Left lung (tissue), 4 donors: ENCODE measurements at regions not wholly inside any gene's neighbourhood (a gene's known extent, or its start where the extent isn't known, plus 50 kb on each side); places are given as distances from the start of the nearest gene placed in this dataset.

Source experiments
- ATAC-seq: fragments of 200-7000 bp; cut with Tn5 transposase; one replicate; pipeline ENCODE4 v1.9.1; 2020; ENCODE audit warnings: moderate library complexity
- DNase-seq, 4 donors: peaks; one replicate each; pipeline ENCODE4 v3.0.0-alpha.2; 2013 to 2020
- H3K27ac ChIP-seq, 2 donors: fragments of 200-600 bp; sonication (generic) in 1 of 2; one replicate each; pipeline versions ENCODE4 v1.5.0 to v1.8.0; 2020 to 2021
- H3K27me3 ChIP-seq, 2 donors: fragments of 200-600 bp; sonication (generic) in 1 of 2; one replicate each; pipeline versions ENCODE4 v1.5.0 to v1.8.0; 2020 to 2021
- H3K36me3 ChIP-seq, 2 donors: fragments of 200-600 bp; sonication (generic) in 1 of 2; one replicate each; pipeline versions ENCODE4 v1.5.0 to v1.8.0; 2020 to 2021
- H3K4me1 ChIP-seq, 2 donors: fragments of 200-600 bp; one replicate each; pipeline ENCODE4 v1.8.0; 2021
- H3K4me3 ChIP-seq, 2 donors: fragments of 200-600 bp; sonication (generic) in 1 of 2; one replicate each; pipeline versions ENCODE4 v1.5.0 to v1.8.0; 2020 to 2021; ENCODE audit warnings: mild to moderate bottlenecking in 1 of 2
- H3K9me3 ChIP-seq, 2 donors: fragments of 200-600 bp; sonication (generic) in 1 of 2; one replicate each; pipeline versions ENCODE4 v1.5.0 to v1.8.0; 2020 to 2021
- CTCF ChIP-seq, 2 donors: fragments of 200-600 bp; sonication (generic) in 1 of 2; IDR thresholded peaks; one replicate each; pipeline versions ENCODE4 v1.5.0 to v1.8.0; 2021; ENCODE audit warnings: antibody characterized with exemption in 2 of 2
- intact Hi-C, 2 donors: fragments of 100-400 bp; cut with DNase I; formaldehyde crosslinking; loops; one replicate each; pipeline versions ENCODE4 v1.11.2 to v1.14.2; 2022
- donor health status: DM: no; HTN: yes; CAD: no.
- donor health status: DM: no; HTN: no; CAD: no.

DNA sequence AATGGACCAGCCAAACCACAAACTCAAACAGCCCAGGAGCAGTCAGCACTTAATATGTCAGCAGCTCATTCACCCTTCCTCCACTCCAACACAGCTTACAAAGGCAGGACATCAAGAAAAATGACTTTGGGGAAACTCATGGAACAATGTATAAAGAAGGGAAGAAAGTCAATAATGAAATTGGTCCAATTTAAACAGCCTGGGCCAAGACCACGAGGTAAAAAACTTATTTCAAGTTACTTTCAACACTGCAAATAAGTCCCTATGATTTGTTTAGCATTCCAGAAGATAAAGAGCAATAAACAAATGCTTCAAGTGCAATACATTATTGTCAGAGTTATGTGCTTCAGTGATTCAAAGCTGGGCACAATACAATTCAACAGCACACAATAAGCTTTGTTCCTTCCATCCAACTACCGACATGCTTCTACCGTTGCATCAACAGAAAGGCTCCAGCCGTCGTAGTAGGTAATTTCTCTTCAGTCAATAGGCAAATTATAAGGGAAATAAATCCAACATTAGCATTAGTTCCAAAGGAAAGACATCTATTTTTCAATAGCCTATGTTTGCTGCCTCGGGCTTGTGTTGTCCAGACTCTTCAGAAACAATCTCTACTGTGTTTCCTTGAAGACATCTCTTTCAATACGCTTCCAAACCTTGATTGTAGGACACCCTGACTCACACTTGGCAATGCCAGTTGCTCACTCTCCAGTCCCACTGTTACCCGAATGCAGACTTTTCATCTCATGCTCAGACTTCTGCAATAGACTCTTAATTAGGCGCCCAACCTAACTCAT lies 225.7 kb downstream of the NUAK1 start:
- Histone ChIP-seq H3K9me3 (peaks cover 0 to 2% of the 10 kb centered on the region in 2 donors), H3K4me1 (no peaks in the 10 kb centered on the region), H3K36me3 (no peaks in the 10 kb centered on the region), H3K27ac (no peak overlapping the region), H3K27me3 (no peaks in the 10 kb centered on the region), H3K4me3 (no peak overlapping the region)
- intact Hi-C loops = no loop called here
- peak in 2 of 4 donors; percentile 36 to 55 for DNase-seq
- no peak for TF ChIP-seq CTCF (IDR thresholded peaks at IDR 0.05)
- peak; percentile 32 for ATAC-seq

GRCh38 chr12:105915997-105916759 lies 222.6 kb downstream of the NUAK1 start:
- no peaks in the 10 kb centered on the region for H3K4me1 ChIP-seq
- no peaks in the 10 kb centered on the region for H3K9me3 ChIP-seq
- no peak for TF ChIP-seq CTCF (IDR thresholded peaks at IDR 0.05)
- DNase-seq (no peak), ATAC-seq (no peak)
- no peaks in the 10 kb centered on the region for H3K36me3 ChIP-seq
- H3K4me3 ChIP-seq = no peak overlapping the region
- intact Hi-C loops = no loop called here
- no peaks in the 10 kb centered on the region for H3K27me3 ChIP-seq
- H3K27ac ChIP-seq = no peak overlapping the region

- intact Hi-C loops = no loop called here
- H3K9me3 ChIP-seq = no peaks in the 10 kb centered on the region
- no peak overlapping the region for H3K27ac ChIP-seq
- H3K27me3 ChIP-seq = no peaks in the 10 kb centered on the region
- no peak overlapping the region for H3K4me3 ChIP-seq
- ATAC-seq = no peak
- H3K36me3 ChIP-seq = no peaks in the 10 kb centered on the region
- TF ChIP-seq CTCF (IDR thresholded peaks at IDR 0.05) = no peak
- DNase-seq = no peak
- no peaks in the 10 kb centered on the region for H3K4me1 ChIP-seq
Observed at GRCh38 chr12:105916760-105917039, 222.1 kb downstream of the NUAK1 start.

DNA sequence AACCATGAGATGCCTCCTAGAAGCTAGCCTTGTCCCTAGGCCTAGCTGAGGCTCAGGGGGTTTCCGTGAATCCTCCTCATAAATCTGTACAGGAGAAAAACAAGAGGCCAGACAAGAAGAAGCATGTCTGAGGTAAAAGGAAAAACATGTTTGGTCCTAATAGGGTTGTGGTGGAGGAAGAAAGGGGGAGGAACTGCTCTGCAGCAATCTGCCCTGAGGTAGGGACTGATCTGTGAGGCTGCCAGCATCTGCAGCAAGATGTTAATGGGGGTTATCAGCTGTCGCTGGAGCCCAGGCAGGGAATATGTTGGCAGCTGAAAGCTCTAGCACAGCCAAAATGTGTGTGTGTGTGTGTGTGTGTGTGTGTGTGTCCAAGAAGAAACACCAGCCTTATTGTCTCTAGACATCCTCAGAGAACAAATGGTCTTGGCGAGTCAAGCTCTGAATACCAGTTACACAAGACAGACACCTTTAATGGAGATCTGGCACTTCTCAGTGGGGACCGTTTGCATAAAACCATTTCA lies 218.5 kb downstream of the NUAK1 start:
- H3K27ac ChIP-seq = no peak overlapping the region
- no peaks in the 10 kb centered on the region for H3K9me3 ChIP-seq
- intact Hi-C loops = no loop called here
- no peaks in the 10 kb centered on the region for H3K27me3 ChIP-seq
- ATAC-seq (no peak), DNase-seq (peak in 2 of 4 donors; percentile 45 to 46)
- H3K36me3 ChIP-seq = no peaks in the 10 kb centered on the region
- no peak for TF ChIP-seq CTCF (IDR thresholded peaks at IDR 0.05)
- no peaks in the 10 kb centered on the region for H3K4me1 ChIP-seq
- no peak overlapping the region for H3K4me3 ChIP-seq

- no peak for TF ChIP-seq CTCF (IDR thresholded peaks at IDR 0.05)
- Histone ChIP-seq H3K36me3 (no peaks in the 10 kb centered on the region), H3K27me3 (no peaks in the 10 kb centered on the region), H3K27ac (no peak overlapping the region), H3K4me3 (no peak overlapping the region), H3K9me3 (no peaks in the 10 kb centered on the region), H3K4me1 (no peaks in the 10 kb centered on the region)
- ATAC-seq (no peak), DNase-seq (no peak)
- intact Hi-C loops = no loop called here
Observed at GRCh38 chr12:105921055-105921454, 217.7 kb downstream of the NUAK1 start.
